M059J (cell line): ENCODE measurements at regions not wholly inside any gene's neighbourhood (a gene's known extent, or its start where the extent isn't known, plus 50 kb on each side); places are given as distances from the start of the nearest gene placed in this dataset.

ENCODE experiments used
- DNase-seq: peaks from one replicate; pipeline ENCODE4 v3.0.0-alpha.2; 2012; ENCODE audit warnings: low read depth

- no peak for DNase-seq
Observed at GRCh38 chr1:190540366-190540765, 62.7 kb upstream of the BRINP3 start.

GRCh38 chr1:190551638-190552037 lies 74.0 kb upstream of the BRINP3 start:
- DNase-seq: no peak

- no peak for DNase-seq
Observed at GRCh38 chr1:190560161-190560681, 82.6 kb upstream of the BRINP3 start.

GRCh38 chr1:190563230-190563629 lies 85.6 kb upstream of the BRINP3 start:
- no peak for DNase-seq

- no peak for DNase-seq
Observed at GRCh38 chr1:190564117-190564516, 86.5 kb upstream of the BRINP3 start.

- peak; percentile 0 for DNase-seq
Observed at GRCh38 chr1:190578017-190578416, 100.4 kb upstream of the BRINP3 start.

- DNase-seq: no peak
Observed at GRCh38 chr1:190578526-190578925, 100.9 kb upstream of the BRINP3 start.

GRCh38 chr1:190579552-190580193 lies 102.0 kb upstream of the BRINP3 start:
- DNase-seq: no peak

- no peak for DNase-seq
Observed at GRCh38 chr1:190583862-190584261, 106.2 kb upstream of the BRINP3 start.

GRCh38 chr1:190588424-190588823 lies 110.8 kb upstream of the BRINP3 start:
- no peak for DNase-seq

GRCh38 chr1:190595438-190595837 lies 117.8 kb upstream of the BRINP3 start:
- no peak for DNase-seq

- no peak for DNase-seq
Observed at GRCh38 chr1:190597294-190597693, 119.6 kb upstream of the BRINP3 start.

GRCh38 chr1:190599670-190600069 lies 122.0 kb upstream of the BRINP3 start:
- no peak for DNase-seq

GRCh38 chr1:190602325-190602724 lies 124.7 kb upstream of the BRINP3 start:
- DNase-seq: no peak

- DNase-seq: no peak
Observed at GRCh38 chr1:190608282-190608681, 130.6 kb upstream of the BRINP3 start.

GRCh38 chr1:190615818-190616217 lies 138.2 kb upstream of the BRINP3 start:
- no peak for DNase-seq

GRCh38 chr1:190616235-190616634 lies 138.6 kb upstream of the BRINP3 start:
- DNase-seq: no peak

- no peak for DNase-seq
Observed at GRCh38 chr1:190619724-190620123, 142.1 kb upstream of the BRINP3 start.

- no peak for DNase-seq
Observed at GRCh38 chr1:190633488-190633887, 155.8 kb upstream of the BRINP3 start.

GRCh38 chr1:190634134-190634533 lies 156.5 kb upstream of the BRINP3 start:
- no peak for DNase-seq

GRCh38 chr1:190649553-190649952 lies 171.9 kb upstream of the BRINP3 start:
- DNase-seq: no peak

- DNase-seq: peak; percentile 3
Observed at GRCh38 chr1:190658907-190659306, 181.2 kb upstream of the BRINP3 start.

- DNase-seq: no peak
Observed at GRCh38 chr1:190663962-190664361, 186.3 kb upstream of the BRINP3 start.

- DNase-seq: no peak
Observed at GRCh38 chr1:190665045-190665444, 187.4 kb upstream of the BRINP3 start.
